ENCODE measurements at regions not wholly inside any gene's neighbourhood (a gene's known extent, or its start where the extent isn't known, plus 50 kb on each side); places are given as distances from the start of the nearest gene placed in this dataset.

DNA sequence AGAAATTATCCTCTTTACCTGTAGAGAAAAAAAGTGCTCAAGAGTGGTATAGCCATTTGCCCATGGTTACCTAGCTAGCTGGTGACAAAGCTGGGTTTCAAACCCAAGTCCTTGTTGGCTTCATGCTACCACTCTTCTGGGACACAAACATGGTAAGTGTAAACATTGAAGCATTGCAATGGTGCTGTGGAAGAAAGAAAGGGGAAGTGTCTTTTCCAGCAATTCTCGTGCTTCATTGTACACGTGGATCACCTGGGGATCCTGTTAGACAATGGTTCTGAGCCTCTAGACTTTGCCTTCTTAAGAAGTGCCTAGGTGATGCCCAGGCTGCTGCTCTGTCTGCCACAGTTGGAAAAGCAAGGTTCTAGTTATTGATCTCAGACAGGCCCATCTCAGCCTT lies 134.8 kb upstream of the CTNNB1 start:
- Histone ChIP-seq H3K9me3 (ENCODE audit: insufficient read depth in 2 of 2, low read depth in 1 of 2, low read length in 1 of 2) (no peaks in the 10 kb centered on the region), H3K36me3 (ENCODE audit: control insufficient read depth in 2 of 4, insufficient read depth in 4 of 4, low read length in 3 of 4) (no peaks in the 10 kb centered on the region), H3K79me1 (ENCODE audit: low read depth, low read length) (no peaks in the 10 kb centered on the region), H3K18ac (ENCODE audit: extremely low read depth, low read length) (no peak overlapping the region), H3K4me1 (replicated peaks in 1 of 4; ENCODE audit: control insufficient read depth in 3 of 4, insufficient read depth in 4 of 4, low read length in 3 of 4) (peaks cover 0 to 3% (median 0%) of the 10 kb centered on the region in 4 experiments; a peak in 1 of 7 replicates), H3K23ac (ENCODE audit: insufficient read length) (no peak overlapping the region), H2BK120ac (replicated peaks; ENCODE audit: low read depth, low read length) (no peak overlapping the region), H3K79me2 (ENCODE audit: control insufficient read depth in 1 of 2, insufficient read depth in 2 of 2, low read length in 2 of 2) (no peaks in the 10 kb centered on the region), H3K4me3 (ENCODE audit: extremely low read depth in 1 of 4, insufficient read depth in 2 of 4, low read depth in 3 of 4, low read length in 4 of 4) (no peak overlapping the region), H3K4me2 (ENCODE audit: insufficient read depth in 1 of 2, low read depth in 2 of 2, low read length in 2 of 2) (no peak overlapping the region), H3K56ac (replicated peaks; ENCODE audit: insufficient read length, low read depth, low read length) (no peak overlapping the region), H3K4ac (replicated peaks; ENCODE audit: insufficient read length, low read depth, low read length) (no peak overlapping the region), H2AK5ac (ENCODE audit: low read depth, low read length) (no peak overlapping the region), H2BK15ac (ENCODE audit: low read length) (no peak overlapping the region), H2BK12ac (ENCODE audit: low read depth, low read length) (no peak overlapping the region), H3K14ac (ENCODE audit: insufficient read length) (no peak overlapping the region), H4K5ac (ENCODE audit: insufficient read length, low read depth, low read length) (no peak overlapping the region), H4K20me1 (replicated peaks in 1 of 2; ENCODE audit: control insufficient read depth in 1 of 2, insufficient read depth in 2 of 2, low read length in 2 of 2) (no peaks in the 10 kb centered on the region), H3K23me2 (ENCODE audit: low read depth, low read length) (no peaks in the 10 kb centered on the region), H3K27ac (ENCODE audit: low read depth, low read length) (no peak overlapping the region), H4K8ac (ENCODE audit: extremely low read depth, insufficient read depth, low read length) (no peak overlapping the region), H4K91ac (replicated peaks; ENCODE audit: insufficient read length, low read length) (no peak overlapping the region), H2BK5ac (ENCODE audit: low read depth, low read length) (no peak overlapping the region), H2BK20ac (ENCODE audit: low read length) (no peak overlapping the region), H3K9ac (replicated peaks in 1 of 4; ENCODE audit: extremely low read depth in 1 of 4, low read depth in 3 of 4, low read length in 3 of 4) (no peak overlapping the region), H2AFZ (ENCODE audit: low read length) (no peak overlapping the region), H3K27me3 (replicated peaks in 1 of 4; ENCODE audit: control insufficient read depth in 3 of 4, extremely low read depth in 1 of 4, insufficient read depth in 3 of 4, low read length in 3 of 4) (no peaks in the 10 kb centered on the region)
- POLR2A ChIA-PET (ENCODE audit: partially characterized antibody), result no interaction called here
- WGBS, 2 experiments (ENCODE audit: extremely low coverage in 1 of 2, insufficient coverage in 1 of 2, insufficient read length in 1 of 2, insufficient replicate concordance in 2 of 2, low coverage in 1 of 2, low lambda C conversion rate in 2 of 2, missing lambda C conversion rate in 1 of 2), result 87% methylated on average over 2 of the region's 2 CpGs; no CpG with 5 or more reads in 1 of the 2 experiments
- TF ChIP-seq, protein P1, sequence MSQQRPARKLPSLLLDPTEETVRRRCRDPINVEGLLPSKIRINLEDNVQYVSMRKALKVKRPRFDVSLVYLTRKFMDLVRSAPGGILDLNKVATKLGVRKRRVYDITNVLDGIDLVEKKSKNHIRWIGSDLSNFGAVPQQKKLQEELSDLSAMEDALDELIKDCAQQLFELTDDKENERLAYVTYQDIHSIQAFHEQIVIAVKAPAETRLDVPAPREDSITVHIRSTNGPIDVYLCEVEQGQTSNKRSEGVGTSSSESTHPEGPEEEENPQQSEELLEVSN (IDR thresholded peaks at IDR 0.05), result no peak
- TF ChIP-seq BCL11A (IDR thresholded peaks at IDR 0.05; ENCODE audit: low read depth in 2 of 2, low read length in 2 of 2) (no peak), SIRT6 (IDR thresholded peaks at IDR 0.05; ENCODE audit: low read length) (no peak)
- CTCF ChIA-PET (ENCODE audit: partially characterized antibody), result no interaction called here
- FAIRE-seq, result no peak
- no peak for DNase-seq (ENCODE audit: low read depth in 1 of 2, low spot score in 2 of 2)
